BJ (cell line): ENCODE measurements at regions not wholly inside any gene's neighbourhood (a gene's known extent, or its start where the extent isn't known, plus 50 kb on each side); places are given as distances from the start of the nearest gene placed in this dataset.

Experiments used
- CTCF ChIA-PET: fragments of 350-600 bp; formaldehyde crosslinking; extraction: SDS; loops from one replicate; lab custom pipeline; 2021; ENCODE audit warnings: antibody characterized with exemption, inconsistent platforms; lab: Yijun Ruan, JAX
- POLR2A ChIA-PET: fragments of 300-600 bp; sonication (Branson Sonifier 250); formaldehyde crosslinking; extraction: SDS; loops from one replicate; lab custom pipeline; 2021; ENCODE audit warnings: antibody characterized with exemption; lab: Charles Lee
- DNase-seq: peaks from one replicate; pipeline ENCODE4 v3.0.0-alpha.2; 2011; ENCODE audit warnings: low read depth
- H3K27me3 ChIP-seq: 2 replicates; pipeline ENCODE4 v1.6.0; 2011; ENCODE audit warnings: low read length; ENCODE audit not compliant: control insufficient read depth, insufficient read depth
- H3K36me3 ChIP-seq: 2 replicates; pipeline ENCODE4 v1.5.1; 2011; ENCODE audit warnings: low read length; ENCODE audit not compliant: control insufficient read depth, insufficient read depth
- H3K4me3 ChIP-seq: 2 replicates; pipeline ENCODE4 v1.5.1; 2011; ENCODE audit warnings: low read depth, mild to moderate bottlenecking, control low read depth, low read length
- CTCF ChIP-seq: IDR thresholded peaks from 2 replicates; pipeline ENCODE4 v1.5.1; 2011; ENCODE audit warnings: low read depth, mild to moderate bottlenecking, control low read depth, inconsistent platforms, low read length, moderate library complexity; ENCODE audit not compliant: insufficient read depth

- Histone ChIP-seq H3K27me3 (no peaks in the 10 kb centered on the region), H3K36me3 (no peaks in the 10 kb centered on the region), H3K4me3 (no peak overlapping the region)
- no peak for DNase-seq
- TF ChIP-seq CTCF: no peak
- CTCF ChIA-PET: interaction anchor here (1.4 to 2.7 kb wide), 2 partner anchors 14 to 630 kb away, joined by 3 to 8 read pairs; no protein-coding TSS in a partner anchor
- POLR2A ChIA-PET: no interaction called here
These were observed 618.1 kb upstream of the FSHR start for GRCh38 chr2:49772299-49772970.

- Histone ChIP-seq H3K4me3 (no peak overlapping the region), H3K27me3 (no peaks in the 10 kb centered on the region), H3K36me3 (no peaks in the 10 kb centered on the region)
- CTCF ChIA-PET: interaction anchor here (0.8 to 2.7 kb wide), 4 partner anchors 15 to 631 kb away, joined by 3 to 8 read pairs (median 4); no protein-coding TSS in a partner anchor
- TF ChIP-seq CTCF: no peak
- POLR2A ChIA-PET: no interaction called here
- DNase-seq: no peak
These were observed 616.6 kb upstream of the FSHR start for GRCh38 chr2:49770919-49771318.

- no peak overlapping the region for H3K4me3 ChIP-seq
- H3K36me3 ChIP-seq: no peaks in the 10 kb centered on the region
- DNase-seq: no peak
- ChIA-PET CTCF (no interaction called here), POLR2A (no interaction called here)
- TF ChIP-seq CTCF: no peak
- no peaks in the 10 kb centered on the region for H3K27me3 ChIP-seq
These were observed 613.0 kb upstream of the FSHR start for GRCh38 chr2:49767316-49767715.

- Histone ChIP-seq H3K36me3 (no peaks in the 10 kb centered on the region), H3K27me3 (no peaks in the 10 kb centered on the region), H3K4me3 (no peak overlapping the region)
- no peak for DNase-seq
- ChIA-PET CTCF (no interaction called here), POLR2A (no interaction called here)
- TF ChIP-seq CTCF: no peak
These were observed 601.5 kb upstream of the FSHR start for GRCh38 chr2:49755777-49756176.

GRCh38 chr2:49754381-49754780 is 600.1 kb upstream of the FSHR start:
- POLR2A ChIA-PET: no interaction called here
- TF ChIP-seq CTCF: no peak
- Histone ChIP-seq H3K4me3 (no peak overlapping the region), H3K27me3 (no peaks in the 10 kb centered on the region), H3K36me3 (no peaks in the 10 kb centered on the region)
- CTCF ChIA-PET: no interaction called here
- no peak for DNase-seq
